ENCODE measurements at regions not wholly inside any gene's neighbourhood (a gene's known extent, or its start where the extent isn't known, plus 50 kb on each side); places are given as distances from the start of the nearest gene placed in this dataset.

- TF ChIP-seq, protein P1, sequence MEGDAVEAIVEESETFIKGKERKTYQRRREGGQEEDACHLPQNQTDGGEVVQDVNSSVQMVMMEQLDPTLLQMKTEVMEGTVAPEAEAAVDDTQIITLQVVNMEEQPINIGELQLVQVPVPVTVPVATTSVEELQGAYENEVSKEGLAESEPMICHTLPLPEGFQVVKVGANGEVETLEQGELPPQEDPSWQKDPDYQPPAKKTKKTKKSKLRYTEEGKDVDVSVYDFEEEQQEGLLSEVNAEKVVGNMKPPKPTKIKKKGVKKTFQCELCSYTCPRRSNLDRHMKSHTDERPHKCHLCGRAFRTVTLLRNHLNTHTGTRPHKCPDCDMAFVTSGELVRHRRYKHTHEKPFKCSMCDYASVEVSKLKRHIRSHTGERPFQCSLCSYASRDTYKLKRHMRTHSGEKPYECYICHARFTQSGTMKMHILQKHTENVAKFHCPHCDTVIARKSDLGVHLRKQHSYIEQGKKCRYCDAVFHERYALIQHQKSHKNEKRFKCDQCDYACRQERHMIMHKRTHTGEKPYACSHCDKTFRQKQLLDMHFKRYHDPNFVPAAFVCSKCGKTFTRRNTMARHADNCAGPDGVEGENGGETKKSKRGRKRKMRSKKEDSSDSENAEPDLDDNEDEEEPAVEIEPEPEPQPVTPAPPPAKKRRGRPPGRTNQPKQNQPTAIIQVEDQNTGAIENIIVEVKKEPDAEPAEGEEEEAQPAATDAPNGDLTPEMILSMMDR (IDR thresholded peaks at IDR 0.05): no peak
- TF ChIP-seq POLR2A (IDR thresholded peaks at IDR 0.05): no peak
Observed at GRCh38 chr4:128381748-128382559, 94.3 kb upstream of the PGRMC2 start.

All from lower leg skin (tissue), 3 donors.